Globus pallidus (tissue), 1 donor: ENCODE measurements at regions not wholly inside any gene's neighbourhood (a gene's known extent, or its start where the extent isn't known, plus 50 kb on each side); places are given as distances from the start of the nearest gene placed in this dataset.
"Not testable (repeated sequence)": the region's sequence is repeated elsewhere in the genome, so short reads cannot be mapped to it uniquely, and the experiment has no call there.

ENCODE experiments used
- DNase-seq: peaks from one replicate; pipeline ENCODE4 v3.0.0-alpha.2; 2015; ENCODE audit warnings: low spot score

- DNase-seq, result no peak
These were observed 200.5 kb downstream of the PCDH20 start for GRCh38 chr13:61215116-61215515.

GRCh38 chr13:61214551-61214950, 201.1 kb downstream of the PCDH20 start:
- no peak for DNase-seq

GRCh38 chr13:61205898-61206297, 209.8 kb downstream of the PCDH20 start:
- DNase-seq, result not testable (repeated sequence)

- no peak for DNase-seq
These were observed 211.6 kb downstream of the PCDH20 start for GRCh38 chr13:61204025-61204424.

GRCh38 chr13:61202042-61202441, 213.6 kb downstream of the PCDH20 start:
- DNase-seq, result no peak

- DNase-seq, result no peak
These were observed 222.8 kb downstream of the PCDH20 start for GRCh38 chr13:61192826-61193225.

- no peak for DNase-seq
These were observed 227.6 kb downstream of the PCDH20 start for GRCh38 chr13:61188057-61188456.

GRCh38 chr13:61187471-61187870, 228.2 kb downstream of the PCDH20 start:
- DNase-seq, result no peak

- DNase-seq, result no peak
These were observed 232.0 kb downstream of the PCDH20 start for GRCh38 chr13:61183670-61184069.

- no peak for DNase-seq
These were observed 235.4 kb downstream of the PCDH20 start for GRCh38 chr13:61180234-61180633.

GRCh38 chr13:61179741-61180140, 235.9 kb downstream of the PCDH20 start:
- DNase-seq, result no peak

- peak; percentile 71 for DNase-seq
These were observed 244.8 kb downstream of the PCDH20 start for GRCh38 chr13:61170856-61171255.

GRCh38 chr13:61162636-61163035, 253.0 kb downstream of the PCDH20 start:
- no peak for DNase-seq

GRCh38 chr13:61162106-61162505, 253.5 kb downstream of the PCDH20 start:
- DNase-seq, result no peak

GRCh38 chr13:61156753-61157152, 258.9 kb downstream of the PCDH20 start:
- no peak for DNase-seq

GRCh38 chr13:61151062-61151461, 264.6 kb downstream of the PCDH20 start:
- no peak for DNase-seq

GRCh38 chr13:61149331-61149730, 266.3 kb downstream of the PCDH20 start:
- no peak for DNase-seq

GRCh38 chr13:61148691-61149315, 266.8 kb downstream of the PCDH20 start:
- DNase-seq, result no peak

GRCh38 chr13:61148211-61148610, 267.4 kb downstream of the PCDH20 start:
- no peak for DNase-seq

GRCh38 chr13:61146571-61146970, 269.1 kb downstream of the PCDH20 start:
- no peak for DNase-seq

- DNase-seq, result no peak
These were observed 269.5 kb downstream of the PCDH20 start for GRCh38 chr13:61146158-61146557.

GRCh38 chr13:61144834-61145593, 270.6 kb downstream of the PCDH20 start:
- DNase-seq, result no peak

GRCh38 chr13:61144301-61144700, 271.3 kb downstream of the PCDH20 start:
- DNase-seq, result no peak

GRCh38 chr13:61142506-61142905, 273.1 kb downstream of the PCDH20 start:
- DNase-seq, result no peak
